Neural crest cell (in vitro differentiated cells): ENCODE measurements at regions not wholly inside any gene's neighbourhood (a gene's known extent, or its start where the extent isn't known, plus 50 kb on each side); places are given as distances from the start of the nearest gene placed in this dataset.
"Not testable (repeated sequence)": the region's sequence is repeated elsewhere in the genome, so short reads cannot be mapped to it uniquely, and the experiment has no call there.

Experiments used
- DNase-seq: peaks from one replicate; pipeline ENCODE4 v3.0.0; 2021; ENCODE audit warnings: low read depth, mixed read lengths, low spot score
- H3K27ac Mint-ChIP-seq: one replicate; pipeline ENCODE4 v1.8.0; 2021; ENCODE audit warnings: mild to moderate bottlenecking, mixed read lengths; ENCODE audit not compliant: unreplicated experiment
- H3K27me3 Mint-ChIP-seq: 2 replicates; pipeline ENCODE4 v1.8.0; 2021; ENCODE audit warnings: low read depth, mild to moderate bottlenecking, mixed read lengths
- H3K36me3 Mint-ChIP-seq: 2 replicates; pipeline ENCODE4 v1.8.0; 2021; ENCODE audit warnings: low read depth, mild to moderate bottlenecking, mixed read lengths
- H3K4me1 Mint-ChIP-seq: 2 replicates; pipeline ENCODE4 v1.8.0; 2021; ENCODE audit warnings: mixed read lengths
- H3K4me3 Mint-ChIP-seq: one replicate; pipeline ENCODE4 v1.8.0; 2021; ENCODE audit warnings: mild to moderate bottlenecking, mixed read lengths
- H3K9me3 Mint-ChIP-seq: 2 replicates; pipeline ENCODE4 v1.8.0; 2021; ENCODE audit warnings: mixed read lengths
- TF ChIP-seq, protein P1 (sequence below): fragments of 200-600 bp; sonication (generic); conservative IDR thresholded peaks from 2 replicates; pipeline ENCODE4 v1.5.0; 2021; ENCODE audit warnings: antibody characterized with exemption, mild to moderate bottlenecking

DNA sequence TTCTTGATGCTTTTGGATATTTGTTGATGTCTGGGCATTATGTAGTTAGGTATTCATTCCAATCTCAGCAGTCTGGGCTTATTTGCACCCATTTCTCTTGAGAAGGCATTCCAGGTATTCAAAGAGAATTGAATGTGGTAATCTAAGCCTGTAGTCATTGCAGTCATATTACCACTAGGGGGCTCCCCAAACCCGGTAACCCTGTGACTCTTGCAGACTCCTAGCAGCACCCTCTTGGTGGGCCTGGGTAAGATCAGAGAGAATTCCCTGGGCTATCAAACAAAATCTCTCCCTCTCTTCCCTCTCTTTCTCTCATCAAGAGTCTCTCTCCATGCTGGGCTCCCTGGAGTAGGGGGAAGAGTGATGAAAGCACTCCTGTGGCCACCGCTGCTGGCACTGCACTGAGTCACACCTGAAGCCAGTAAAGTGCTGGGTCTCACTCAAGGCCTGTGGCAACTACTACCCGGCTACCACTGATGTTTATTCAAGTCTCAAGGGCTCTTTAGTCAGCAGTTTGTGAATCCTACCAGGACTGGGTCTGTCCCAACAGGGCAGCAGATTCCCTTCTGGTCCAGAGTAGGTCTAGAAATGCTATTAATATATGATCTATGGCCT, 187.7 kb upstream of the NUDT10 start:
- H3K4me3 Mint-ChIP-seq = no peak overlapping the region
- no peaks in the 10 kb centered on the region for H3K4me1 Mint-ChIP-seq
- peaks cover 11% of the 10 kb centered on the region for H3K27me3 Mint-ChIP-seq
- H3K27ac Mint-ChIP-seq = no peak overlapping the region
- H3K36me3 Mint-ChIP-seq = no peaks in the 10 kb centered on the region
- TF ChIP-seq, protein P1, sequence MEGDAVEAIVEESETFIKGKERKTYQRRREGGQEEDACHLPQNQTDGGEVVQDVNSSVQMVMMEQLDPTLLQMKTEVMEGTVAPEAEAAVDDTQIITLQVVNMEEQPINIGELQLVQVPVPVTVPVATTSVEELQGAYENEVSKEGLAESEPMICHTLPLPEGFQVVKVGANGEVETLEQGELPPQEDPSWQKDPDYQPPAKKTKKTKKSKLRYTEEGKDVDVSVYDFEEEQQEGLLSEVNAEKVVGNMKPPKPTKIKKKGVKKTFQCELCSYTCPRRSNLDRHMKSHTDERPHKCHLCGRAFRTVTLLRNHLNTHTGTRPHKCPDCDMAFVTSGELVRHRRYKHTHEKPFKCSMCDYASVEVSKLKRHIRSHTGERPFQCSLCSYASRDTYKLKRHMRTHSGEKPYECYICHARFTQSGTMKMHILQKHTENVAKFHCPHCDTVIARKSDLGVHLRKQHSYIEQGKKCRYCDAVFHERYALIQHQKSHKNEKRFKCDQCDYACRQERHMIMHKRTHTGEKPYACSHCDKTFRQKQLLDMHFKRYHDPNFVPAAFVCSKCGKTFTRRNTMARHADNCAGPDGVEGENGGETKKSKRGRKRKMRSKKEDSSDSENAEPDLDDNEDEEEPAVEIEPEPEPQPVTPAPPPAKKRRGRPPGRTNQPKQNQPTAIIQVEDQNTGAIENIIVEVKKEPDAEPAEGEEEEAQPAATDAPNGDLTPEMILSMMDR = peak; percentile 71
- peaks cover 8% of the 10 kb centered on the region for H3K9me3 Mint-ChIP-seq
- DNase-seq = peak; percentile 33

DNA sequence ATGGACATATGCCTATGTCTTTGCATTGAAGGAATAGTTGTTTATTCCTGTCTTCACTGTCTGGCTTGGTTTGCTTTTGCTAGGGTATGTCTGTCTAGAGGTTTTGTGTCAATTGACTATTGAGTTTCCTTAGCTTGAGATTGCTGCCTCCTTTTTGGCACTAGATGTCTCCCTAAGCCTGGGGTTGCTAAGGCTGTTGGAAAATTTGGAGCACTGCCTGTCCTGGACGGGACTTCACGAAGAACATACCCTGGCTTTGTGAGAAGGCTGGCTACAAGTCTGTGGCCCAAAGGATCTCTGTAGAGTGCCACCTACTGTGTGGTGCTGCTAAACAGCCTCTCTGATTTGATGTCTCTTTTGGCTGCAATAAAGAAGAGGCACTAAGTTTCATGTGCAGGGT, 183.8 kb upstream of the NUDT10 start:
- no peak overlapping the region for H3K4me3 Mint-ChIP-seq
- no peaks in the 10 kb centered on the region for H3K27me3 Mint-ChIP-seq
- TF ChIP-seq, protein P1 = peak; percentile 59
- DNase-seq = no peak
- no peaks in the 10 kb centered on the region for H3K36me3 Mint-ChIP-seq
- H3K9me3 Mint-ChIP-seq = no peaks in the 10 kb centered on the region
- no peaks in the 10 kb centered on the region for H3K4me1 Mint-ChIP-seq
- no peak overlapping the region for H3K27ac Mint-ChIP-seq

DNA sequence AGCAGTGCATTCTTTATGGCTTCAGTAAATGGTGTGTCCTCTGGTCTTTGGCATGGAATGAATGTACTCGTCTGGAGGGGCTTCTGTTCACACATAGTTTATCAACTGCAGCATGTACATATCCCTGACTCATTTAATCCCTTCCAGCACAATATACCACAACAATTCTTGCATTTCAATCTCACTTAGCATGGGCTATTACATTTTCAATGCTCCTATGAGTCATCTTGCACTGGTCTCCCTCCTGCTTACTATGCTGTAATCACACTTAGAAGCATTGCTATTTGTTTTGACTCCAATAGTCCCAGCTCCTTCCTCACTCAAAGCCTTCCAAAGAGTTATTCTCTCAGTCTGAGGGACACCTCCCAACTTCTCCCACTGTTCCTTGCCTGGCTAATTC, 180.9 kb upstream of the NUDT10 start:
- TF ChIP-seq, protein P1 = no peak

DNA sequence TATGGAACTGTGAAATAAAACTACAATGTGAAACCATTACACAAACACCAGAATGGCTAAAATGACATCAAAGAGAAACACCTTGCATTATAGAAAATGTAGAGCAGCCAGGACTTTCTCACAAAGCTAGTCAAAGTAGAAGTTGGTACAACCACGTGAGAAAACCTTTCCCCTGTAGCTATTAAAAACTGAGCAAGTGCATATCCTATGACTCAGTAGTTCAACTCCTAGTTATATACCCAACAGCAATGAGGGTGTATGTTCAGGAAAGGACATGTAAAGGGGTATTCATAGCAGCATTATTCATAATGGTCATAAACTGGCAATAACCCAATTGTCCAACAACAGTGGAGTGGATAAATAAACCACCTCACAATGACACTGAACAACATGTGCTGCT, 177.5 kb upstream of the NUDT10 start:
- Mint-ChIP-seq H3K36me3 (peaks cover 4% of the 10 kb centered on the region), H3K27me3 (no peaks in the 10 kb centered on the region), H3K4me3 (no peak overlapping the region), H3K27ac (no peak overlapping the region), H3K9me3 (no peaks in the 10 kb centered on the region), H3K4me1 (no peaks in the 10 kb centered on the region)
- TF ChIP-seq, protein P1 = no peak
- DNase-seq = no peak

More for the DNA sequence above, 180.9 kb upstream of the NUDT10 start:
- H3K4me3 Mint-ChIP-seq = no peak overlapping the region
- H3K9me3 Mint-ChIP-seq = no peaks in the 10 kb centered on the region
- H3K27me3 Mint-ChIP-seq = no peaks in the 10 kb centered on the region
- H3K36me3 Mint-ChIP-seq = peaks cover 4% of the 10 kb centered on the region
- no peak for DNase-seq
- no peaks in the 10 kb centered on the region for H3K4me1 Mint-ChIP-seq
- no peak overlapping the region for H3K27ac Mint-ChIP-seq

DNA sequence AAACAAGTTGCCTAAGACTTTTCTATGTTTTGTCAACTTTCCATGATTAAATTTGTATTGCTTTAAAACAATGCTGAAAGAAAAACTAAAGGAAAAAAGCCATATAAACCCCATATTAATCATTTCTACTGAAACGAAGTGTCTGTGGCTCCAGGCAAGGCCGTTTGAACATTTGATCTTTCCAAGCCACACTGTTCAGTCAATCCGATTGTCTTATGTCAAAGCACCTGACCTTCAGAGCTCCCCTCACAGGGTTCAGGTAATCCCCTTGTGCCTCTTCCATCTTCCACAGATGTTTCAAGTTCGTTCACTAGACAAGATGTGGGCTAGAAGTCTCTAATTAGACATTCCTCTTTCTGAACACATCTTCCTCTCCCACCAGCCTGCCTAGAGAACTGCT, 177.1 kb upstream of the NUDT10 start:
- no peak overlapping the region for H3K27ac Mint-ChIP-seq
- TF ChIP-seq, protein P1 = no peak
- no peak for DNase-seq
- H3K4me3 Mint-ChIP-seq = no peak overlapping the region
- H3K4me1 Mint-ChIP-seq = no peaks in the 10 kb centered on the region
- no peaks in the 10 kb centered on the region for H3K27me3 Mint-ChIP-seq
- H3K9me3 Mint-ChIP-seq = no peaks in the 10 kb centered on the region
- H3K36me3 Mint-ChIP-seq = peaks cover 4% of the 10 kb centered on the region

DNA sequence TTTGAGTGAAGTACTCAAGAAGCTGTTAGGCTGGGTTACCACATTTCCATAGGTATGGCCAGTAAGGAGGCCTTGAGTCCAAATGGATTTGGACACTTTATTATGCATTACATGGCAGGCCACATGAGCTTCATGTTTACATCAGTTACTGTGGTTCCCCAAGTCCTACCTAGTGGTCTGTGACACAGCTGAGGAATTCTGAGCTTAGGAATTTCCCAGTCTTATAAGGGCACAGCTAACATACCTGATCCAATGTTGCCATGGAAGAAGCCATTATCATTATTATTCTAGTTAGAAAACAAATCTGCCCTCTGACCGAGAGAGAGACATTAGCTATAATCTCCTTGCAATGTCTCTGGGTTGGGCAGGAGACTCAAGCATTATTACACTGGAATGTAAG, 174.4 kb upstream of the NUDT10 start:
- H3K36me3 Mint-ChIP-seq = peaks cover 4% of the 10 kb centered on the region
- no peaks in the 10 kb centered on the region for H3K4me1 Mint-ChIP-seq
- TF ChIP-seq, protein P1 = no peak
- H3K27me3 Mint-ChIP-seq = no peaks in the 10 kb centered on the region
- H3K27ac Mint-ChIP-seq = no peak overlapping the region
- H3K4me3 Mint-ChIP-seq = no peak overlapping the region
- H3K9me3 Mint-ChIP-seq = no peaks in the 10 kb centered on the region
- DNase-seq = no peak

DNA sequence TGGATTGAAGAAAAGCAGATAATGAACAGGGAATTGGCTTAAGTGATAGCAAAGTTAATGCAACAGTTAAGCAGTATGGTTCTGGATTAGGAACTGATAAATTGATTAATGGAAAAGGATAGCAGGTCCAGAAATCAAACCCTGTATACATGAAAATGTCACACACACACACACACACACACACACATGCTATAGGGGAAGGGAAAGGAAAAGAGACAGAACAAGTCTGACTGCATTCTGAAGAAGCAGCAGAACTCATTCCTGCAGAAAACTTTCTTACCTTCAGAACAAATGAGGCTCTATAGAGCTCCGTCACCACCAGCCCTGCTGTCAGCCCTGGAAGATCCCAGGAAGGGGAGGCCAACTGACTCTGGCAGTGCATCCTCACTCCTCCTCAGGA, 173.2 kb upstream of the NUDT10 start:
- H3K27ac Mint-ChIP-seq, H3K4me3 Mint-ChIP-seq, H3K4me1 Mint-ChIP-seq, H3K36me3 Mint-ChIP-seq, DNase-seq, H3K27me3 Mint-ChIP-seq, H3K9me3 Mint-ChIP-seq: not testable (repeated sequence)
